AG09319 (cell line): ENCODE measurements at regions not wholly inside any gene's neighbourhood (a gene's known extent, or its start where the extent isn't known, plus 50 kb on each side); places are given as distances from the start of the nearest gene placed in this dataset.
A peak's percentile ranks its signal among the peaks of the same experiment; 100 is the strongest.
"Not testable (repeated sequence)": the region's sequence is repeated elsewhere in the genome, so short reads cannot be mapped to it uniquely, and the experiment has no call there.

ENCODE experiments used
- DNase-seq: peaks from one replicate; pipeline ENCODE4 v3.0.0-alpha.2; 2010; ENCODE audit warnings: low read depth; ENCODE audit errors: extremely low read depth
- CTCF ChIP-seq: IDR thresholded peaks from 2 replicates; pipeline ENCODE4 v1.5.1; 2011; ENCODE audit warnings: low read depth, mild to moderate bottlenecking, inconsistent platforms, low read length, moderate library complexity

GRCh38 chr1:58183286-58183685, 363.2 kb downstream of the OMA1 start:
- TF ChIP-seq CTCF = no peak
- no peak for DNase-seq

DNA sequence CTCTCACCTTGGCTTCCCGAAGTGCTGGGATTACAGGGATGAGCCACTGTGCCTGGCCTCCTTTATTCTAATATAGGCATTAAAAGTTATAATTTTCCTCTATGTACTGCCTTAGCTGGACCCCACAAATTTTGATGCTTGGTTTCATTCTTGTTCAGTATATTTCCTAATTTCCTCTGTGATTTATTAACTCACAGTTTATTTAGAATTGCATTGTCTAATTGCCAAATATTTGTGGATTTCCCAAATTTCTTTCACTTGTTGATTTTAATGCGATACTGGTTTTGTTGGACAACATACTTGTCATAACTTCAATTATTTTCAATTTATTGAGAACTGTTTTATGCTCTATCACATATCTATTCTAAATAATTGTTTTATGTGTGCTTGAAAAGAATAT, 366.0 kb downstream of the OMA1 start:
- TF ChIP-seq CTCF = no peak
- DNase-seq = no peak

GRCh38 chr1:58169160-58169559, 377.4 kb downstream of the OMA1 start:
- DNase-seq = not testable (repeated sequence)

DNA sequence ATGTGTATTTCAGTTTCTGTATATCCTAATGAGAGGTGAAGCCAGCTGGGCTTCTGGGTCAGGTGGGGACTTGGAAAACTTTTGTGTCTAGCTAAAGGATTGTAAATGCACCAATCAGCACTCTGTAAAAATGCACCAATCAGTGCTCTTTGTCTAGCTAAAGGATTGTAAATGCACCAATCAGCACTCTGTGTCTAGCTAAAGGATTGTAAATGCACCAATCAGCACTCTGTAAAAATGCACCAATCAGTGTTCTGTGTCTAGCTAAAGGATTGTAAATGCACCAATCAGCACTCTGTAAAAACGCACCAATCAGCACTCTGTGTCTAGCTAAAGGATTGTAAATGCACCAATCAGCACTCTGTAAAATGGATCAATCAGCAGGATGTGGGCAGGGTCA, 379.4 kb downstream of the OMA1 start:
- not testable (repeated sequence) for DNase-seq

DNA sequence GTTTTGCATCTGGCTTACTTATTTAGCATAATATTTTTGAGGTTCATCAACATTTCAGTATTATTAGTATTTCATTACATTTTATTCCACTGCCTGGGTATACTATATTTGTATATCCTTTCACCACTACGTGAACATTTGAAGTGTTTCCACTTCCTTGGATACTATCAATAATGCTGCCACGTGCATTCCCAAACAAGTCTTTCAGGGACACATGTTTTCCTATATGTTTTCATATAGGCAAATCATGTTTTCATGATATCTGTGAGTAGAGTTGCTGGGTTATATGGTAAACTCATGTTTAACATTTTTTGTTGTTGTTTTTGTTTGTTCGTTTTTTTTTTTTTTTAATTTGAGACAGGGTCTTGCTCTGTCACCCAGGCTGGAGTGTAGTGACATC, 380.1 kb downstream of the OMA1 start:
- TF ChIP-seq CTCF = no peak
- no peak for DNase-seq

GRCh38 chr1:58165073-58165472, 381.5 kb downstream of the OMA1 start:
- no peak for TF ChIP-seq CTCF
- DNase-seq = no peak

- peak; percentile 91 for TF ChIP-seq CTCF
- peak; percentile 16 for DNase-seq
Observed at GRCh38 chr1:58162952-58163550, 383.5 kb downstream of the OMA1 start.

DNA sequence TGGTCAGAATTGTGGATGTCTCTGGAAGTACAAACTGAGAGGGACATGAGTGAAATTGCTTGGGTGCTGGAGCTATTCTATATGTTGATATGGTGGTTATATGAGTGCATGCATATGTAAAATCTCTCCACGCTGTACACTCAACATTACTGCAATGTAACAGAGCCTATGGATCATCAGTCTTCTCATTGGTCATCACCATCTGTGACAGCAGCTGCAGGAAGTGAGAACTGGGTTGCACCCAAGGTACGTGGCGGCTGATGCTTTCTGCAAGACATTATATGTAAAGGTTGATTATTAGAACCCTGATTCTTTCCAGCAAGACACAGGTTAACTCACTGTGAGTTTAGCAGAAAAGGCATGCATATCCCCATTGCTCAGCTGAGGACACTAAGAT, 387.1 kb downstream of the OMA1 start:
- TF ChIP-seq CTCF = no peak
- no peak for DNase-seq
